Left ventricle myocardium superior (tissue), 1 donor: ENCODE measurements at regions not wholly inside any gene's neighbourhood (a gene's known extent, or its start where the extent isn't known, plus 50 kb on each side); places are given as distances from the start of the nearest gene placed in this dataset.

Experiments
- ATAC-seq: fragments of 200-7000 bp; cut with Tn5 transposase; one replicate; pipeline ENCODE4 v1.9.1; 2020; ENCODE audit warnings: mild to moderate bottlenecking, moderate library complexity
- DNase-seq: peaks from one replicate; pipeline ENCODE4 v3.0.0-alpha.2; 2020
- intact Hi-C: fragments of 100-400 bp; cut with micrococcal nuclease; formaldehyde crosslinking; loops from one replicate; pipeline ENCODE4 v1.11.0; 2022
- donor health status: DM: no; HTN: yes; CAD: no; lungs with severe emphysema.

DNA sequence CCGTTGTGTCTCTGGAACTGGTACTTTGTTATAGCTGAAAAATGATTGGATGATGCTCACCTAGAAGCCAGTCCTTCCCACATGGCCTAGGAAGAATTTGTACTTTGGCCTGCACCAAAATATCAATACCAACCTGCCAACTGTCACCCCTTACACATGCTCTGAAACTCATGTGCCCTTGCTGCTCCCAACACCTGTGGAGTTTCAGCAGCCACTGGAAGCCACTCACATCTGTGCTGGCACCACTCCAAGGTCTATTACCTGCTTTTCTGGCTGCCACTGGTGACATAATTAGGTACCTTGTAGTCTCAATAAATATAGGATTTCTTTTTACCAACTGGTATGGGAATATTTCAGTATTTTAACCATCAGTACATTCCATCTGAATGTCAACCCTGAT is 363.6 kb downstream of the SH3GL2 start:
- no peak for ATAC-seq
- intact Hi-C loops = no loop called here
- no peak for DNase-seq

- DNase-seq (no peak), ATAC-seq (no peak)
- intact Hi-C loops = no loop called here
These were observed 376.5 kb downstream of the SH3GL2 start for GRCh38 chr9:17955409-17955808.

- ATAC-seq (no peak), DNase-seq (no peak)
- intact Hi-C loops = no loop called here
These were observed 379.5 kb downstream of the SH3GL2 start for GRCh38 chr9:17958363-17958762.

DNA sequence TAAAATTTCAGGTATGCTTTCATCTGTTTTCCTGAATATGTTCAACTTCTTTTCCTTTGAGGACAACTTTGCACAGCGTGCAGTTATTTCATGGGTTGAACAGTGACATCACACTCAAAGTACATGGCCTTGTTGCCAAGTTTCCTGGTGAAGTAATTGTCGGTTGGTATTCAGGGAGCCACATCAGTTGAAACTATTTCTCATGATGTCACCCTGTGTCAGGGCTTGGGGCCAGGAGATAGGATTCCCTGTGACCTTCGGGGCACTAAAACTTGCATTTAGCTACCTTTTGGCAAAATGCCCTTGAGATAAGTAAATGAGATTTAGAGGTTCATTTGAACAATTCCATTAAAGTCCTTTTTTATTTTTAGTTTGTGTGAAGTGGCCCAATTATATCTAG is 383.9 kb downstream of the SH3GL2 start:
- intact Hi-C loops = no loop called here
- ATAC-seq (peak; percentile 78), DNase-seq (no peak)

GRCh38 chr9:17963498-17963897 is 384.6 kb downstream of the SH3GL2 start:
- DNase-seq (no peak), ATAC-seq (no peak)
- intact Hi-C loops = no loop called here

DNA sequence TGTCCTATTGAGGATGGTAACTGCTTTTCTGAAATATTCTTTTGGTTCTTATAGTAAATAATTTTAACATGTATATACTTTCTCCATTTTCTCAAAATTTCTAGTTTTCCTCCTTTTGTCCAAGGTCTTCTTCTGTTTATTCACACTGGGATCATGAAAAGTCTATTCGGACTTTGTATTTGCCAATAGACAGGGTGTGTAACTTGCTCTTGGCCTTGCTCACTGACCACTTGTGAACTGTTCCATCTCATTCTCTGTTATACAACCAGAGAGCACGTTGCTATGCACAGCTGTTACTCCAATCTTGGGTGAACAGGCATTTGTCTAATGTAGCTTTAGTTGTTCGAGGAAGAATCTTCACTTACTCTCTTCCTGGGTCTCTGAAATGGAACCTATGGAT is 388.9 kb downstream of the SH3GL2 start:
- ATAC-seq (no peak), DNase-seq (no peak)
- intact Hi-C loops = no loop called here

- intact Hi-C loops = no loop called here
- ATAC-seq = no peak
- DNase-seq = no peak
These were observed 390.4 kb downstream of the SH3GL2 start for GRCh38 chr9:17969232-17969631.

- no peak for DNase-seq
- no peak for ATAC-seq
- intact Hi-C loops = loop anchor here (10.0 kb wide), 1 partner anchor 65 kb away; no protein-coding TSS in a partner anchor
These were observed 391.4 kb downstream of the SH3GL2 start for GRCh38 chr9:17970277-17970676.

DNA sequence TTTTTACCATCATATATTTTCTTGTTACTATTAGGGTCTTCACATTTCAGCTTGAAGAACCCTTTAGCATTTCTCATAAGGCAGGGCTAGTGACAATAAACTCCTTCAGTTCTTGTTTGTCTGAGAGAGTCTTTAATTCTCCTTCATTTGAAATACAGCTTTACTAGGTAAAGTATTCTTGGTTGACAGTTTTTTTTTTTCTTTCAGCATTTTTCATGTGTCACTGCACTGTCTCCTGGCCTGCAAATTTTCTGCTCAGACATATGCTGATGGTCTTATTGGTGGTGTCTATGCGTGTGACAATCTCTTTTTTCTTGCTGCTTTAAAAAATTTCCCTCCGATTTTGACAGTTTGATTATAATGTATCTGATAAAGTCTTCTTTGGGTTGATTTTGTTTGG is 399.9 kb downstream of the SH3GL2 start:
- DNase-seq = no peak
- ATAC-seq = no peak
- intact Hi-C loops = loop anchor here (10.0 kb wide), 1 partner anchor 56 kb away; no protein-coding TSS in a partner anchor

GRCh38 chr9:17986595-17986994 is 407.7 kb downstream of the SH3GL2 start:
- no peak for DNase-seq
- intact Hi-C loops = no loop called here
- no peak for ATAC-seq

- intact Hi-C loops = no loop called here
- DNase-seq (no peak), ATAC-seq (no peak)
These were observed 408.3 kb downstream of the SH3GL2 start for GRCh38 chr9:17987189-17987588.

- no peak for DNase-seq
- intact Hi-C loops = no loop called here
- ATAC-seq = no peak
These were observed 409.6 kb downstream of the SH3GL2 start for GRCh38 chr9:17988489-17988888.

GRCh38 chr9:17990602-17991001 is 411.7 kb downstream of the SH3GL2 start:
- no peak for ATAC-seq
- intact Hi-C loops = no loop called here

GRCh38 chr9:17993024-17993423 is 414.2 kb downstream of the SH3GL2 start:
- intact Hi-C loops = no loop called here
- DNase-seq = no peak
- ATAC-seq = no peak

More at GRCh38 chr9:17990602-17991001, 411.7 kb downstream of the SH3GL2 start:
- no peak for DNase-seq

DNA sequence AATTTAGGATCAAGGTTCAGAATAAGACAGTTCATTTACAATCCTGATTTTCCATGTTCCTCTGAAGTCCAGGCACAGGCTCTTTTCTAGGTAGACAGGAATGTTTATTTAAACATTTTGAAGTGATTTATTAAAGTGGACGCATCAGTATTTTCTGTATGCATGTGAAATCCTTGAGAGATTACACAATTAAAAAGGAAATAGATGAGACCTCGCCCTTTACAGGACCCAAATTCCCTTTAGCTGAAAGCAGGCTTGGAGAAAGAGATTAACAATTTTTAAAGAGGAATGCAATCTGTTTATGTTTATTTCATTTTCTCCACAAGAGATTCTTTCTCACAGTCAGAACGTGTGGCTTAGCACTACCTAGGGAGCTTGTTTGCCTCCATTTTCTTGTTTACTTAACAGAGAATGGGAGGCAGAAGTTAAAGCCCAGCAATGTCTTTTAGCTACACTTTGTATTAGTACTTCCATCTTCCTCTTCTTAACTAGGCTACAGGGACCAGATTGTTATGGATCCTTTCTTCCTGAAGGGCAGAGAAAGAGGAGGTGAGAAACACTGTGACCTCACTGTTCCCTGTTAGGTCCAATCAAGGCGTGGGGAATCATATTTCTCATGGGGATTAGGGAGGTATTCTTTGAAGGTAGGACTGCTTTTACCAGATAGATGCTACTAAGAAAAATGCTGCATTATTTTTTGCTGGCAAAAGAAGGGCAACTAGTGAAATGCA is 416.0 kb downstream of the SH3GL2 start:
- no peak for DNase-seq
- ATAC-seq = no peak
- intact Hi-C loops = no loop called here

GRCh38 chr9:17996728-17997127 is 417.9 kb downstream of the SH3GL2 start:
- ATAC-seq = no peak
- DNase-seq = no peak
- intact Hi-C loops = no loop called here

DNA sequence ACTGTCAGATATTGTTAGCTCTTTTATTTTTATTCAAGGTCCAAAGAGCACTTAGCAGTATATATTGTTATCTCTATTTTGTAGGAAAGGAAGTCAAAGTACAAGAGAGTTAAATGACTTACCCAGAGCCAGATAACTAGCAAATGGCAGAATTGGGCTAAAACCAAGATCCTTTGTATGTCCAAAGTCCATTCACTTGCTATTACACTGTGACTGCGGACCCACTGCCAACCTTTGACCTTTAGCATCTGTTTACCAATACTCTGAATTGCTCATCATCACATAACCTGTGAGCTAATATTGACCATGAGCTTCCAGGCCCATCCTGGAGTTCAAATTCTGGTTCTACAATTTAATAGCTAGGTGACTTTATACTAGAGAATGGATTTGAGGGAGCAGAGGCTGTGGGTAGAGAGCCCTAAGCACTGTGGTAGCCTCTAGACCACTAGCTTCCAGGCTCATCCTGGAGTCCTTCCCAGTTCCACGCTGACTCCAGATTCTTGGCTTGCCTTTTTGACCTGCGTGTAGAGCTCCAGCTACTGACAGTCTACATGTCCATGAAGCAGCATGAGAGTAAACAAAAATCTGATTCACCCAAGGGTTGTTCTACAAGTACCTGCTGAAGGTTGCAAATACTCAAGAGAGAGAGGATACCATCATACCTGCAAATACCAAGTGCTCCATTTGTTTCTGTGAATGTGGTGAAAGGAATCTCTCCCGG is 424.0 kb downstream of the SH3GL2 start:
- no peak for ATAC-seq
- no peak for DNase-seq
- intact Hi-C loops = no loop called here

GRCh38 chr9:18006591-18006990 is 427.7 kb downstream of the SH3GL2 start:
- DNase-seq (no peak), ATAC-seq (no peak)
- intact Hi-C loops = no loop called here

DNA sequence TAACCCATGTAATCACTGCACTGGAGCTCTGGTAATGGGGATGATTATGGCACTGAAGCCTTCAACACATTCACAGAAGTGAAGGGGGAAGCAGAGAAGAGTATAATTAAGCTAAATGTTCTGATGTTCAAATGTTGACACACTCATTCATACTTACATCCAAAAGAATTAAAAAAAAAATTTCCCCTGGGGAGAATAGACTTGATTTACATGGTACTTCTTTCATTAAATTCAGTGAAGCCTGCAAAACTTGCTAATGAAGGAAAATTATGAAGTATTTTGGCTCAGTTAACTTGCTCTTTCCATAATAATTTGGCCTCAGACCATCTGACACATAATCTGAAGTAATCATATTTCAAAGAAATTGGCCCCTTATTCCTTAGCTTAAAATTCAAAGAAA is 428.8 kb downstream of the SH3GL2 start:
- DNase-seq (no peak), ATAC-seq (no peak)
- intact Hi-C loops = no loop called here

DNA sequence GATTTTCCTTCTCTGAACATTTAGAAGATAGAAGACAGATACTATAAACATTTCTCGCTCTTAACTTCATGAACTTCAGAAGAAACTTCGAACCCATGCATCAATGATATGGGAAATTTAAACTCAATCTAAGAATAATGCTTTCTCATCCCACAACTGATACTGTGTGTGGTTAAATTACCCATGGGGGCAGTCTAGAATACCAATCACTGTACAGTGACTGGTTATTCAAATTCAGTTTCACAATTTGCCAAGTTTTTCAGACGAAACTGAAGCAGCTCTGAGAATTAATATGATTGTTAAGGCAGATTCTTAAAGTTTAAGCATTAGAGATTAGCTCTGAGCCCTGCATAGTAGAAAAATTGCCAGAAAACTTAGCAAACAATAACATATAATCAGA is 431.0 kb downstream of the SH3GL2 start:
- intact Hi-C loops = no loop called here
- no peak for DNase-seq
- no peak for ATAC-seq

DNA sequence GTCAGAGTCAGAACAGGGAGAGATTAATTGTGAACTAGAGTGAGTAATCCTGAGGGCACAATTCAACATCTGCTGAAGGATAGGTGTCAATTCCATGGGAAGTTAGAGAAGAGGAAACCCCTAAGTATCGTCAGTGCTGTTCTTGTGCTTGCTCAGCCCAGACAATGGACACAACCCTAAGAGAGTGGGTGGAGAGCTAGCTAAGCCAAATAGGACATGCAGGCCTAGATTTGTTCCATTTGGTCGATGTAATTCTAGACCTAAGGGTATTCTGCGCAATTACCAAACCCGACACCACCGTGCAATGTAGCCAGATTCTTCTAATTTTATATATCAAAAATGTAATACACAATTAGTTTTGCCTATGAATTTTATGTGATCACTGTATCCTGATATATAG is 431.6 kb downstream of the SH3GL2 start:
- peak; percentile 66 for ATAC-seq
- no peak for DNase-seq
- intact Hi-C loops = no loop called here
